ENCODE measurements at regions not wholly inside any gene's neighbourhood (a gene's known extent, or its start where the extent isn't known, plus 50 kb on each side); places are given as distances from the start of the nearest gene placed in this dataset.

GRCh38 chr4:148883435-148883834 lies 441.2 kb upstream of the NR3C2 start (continued):
- TF ChIP-seq, protein P1, sequence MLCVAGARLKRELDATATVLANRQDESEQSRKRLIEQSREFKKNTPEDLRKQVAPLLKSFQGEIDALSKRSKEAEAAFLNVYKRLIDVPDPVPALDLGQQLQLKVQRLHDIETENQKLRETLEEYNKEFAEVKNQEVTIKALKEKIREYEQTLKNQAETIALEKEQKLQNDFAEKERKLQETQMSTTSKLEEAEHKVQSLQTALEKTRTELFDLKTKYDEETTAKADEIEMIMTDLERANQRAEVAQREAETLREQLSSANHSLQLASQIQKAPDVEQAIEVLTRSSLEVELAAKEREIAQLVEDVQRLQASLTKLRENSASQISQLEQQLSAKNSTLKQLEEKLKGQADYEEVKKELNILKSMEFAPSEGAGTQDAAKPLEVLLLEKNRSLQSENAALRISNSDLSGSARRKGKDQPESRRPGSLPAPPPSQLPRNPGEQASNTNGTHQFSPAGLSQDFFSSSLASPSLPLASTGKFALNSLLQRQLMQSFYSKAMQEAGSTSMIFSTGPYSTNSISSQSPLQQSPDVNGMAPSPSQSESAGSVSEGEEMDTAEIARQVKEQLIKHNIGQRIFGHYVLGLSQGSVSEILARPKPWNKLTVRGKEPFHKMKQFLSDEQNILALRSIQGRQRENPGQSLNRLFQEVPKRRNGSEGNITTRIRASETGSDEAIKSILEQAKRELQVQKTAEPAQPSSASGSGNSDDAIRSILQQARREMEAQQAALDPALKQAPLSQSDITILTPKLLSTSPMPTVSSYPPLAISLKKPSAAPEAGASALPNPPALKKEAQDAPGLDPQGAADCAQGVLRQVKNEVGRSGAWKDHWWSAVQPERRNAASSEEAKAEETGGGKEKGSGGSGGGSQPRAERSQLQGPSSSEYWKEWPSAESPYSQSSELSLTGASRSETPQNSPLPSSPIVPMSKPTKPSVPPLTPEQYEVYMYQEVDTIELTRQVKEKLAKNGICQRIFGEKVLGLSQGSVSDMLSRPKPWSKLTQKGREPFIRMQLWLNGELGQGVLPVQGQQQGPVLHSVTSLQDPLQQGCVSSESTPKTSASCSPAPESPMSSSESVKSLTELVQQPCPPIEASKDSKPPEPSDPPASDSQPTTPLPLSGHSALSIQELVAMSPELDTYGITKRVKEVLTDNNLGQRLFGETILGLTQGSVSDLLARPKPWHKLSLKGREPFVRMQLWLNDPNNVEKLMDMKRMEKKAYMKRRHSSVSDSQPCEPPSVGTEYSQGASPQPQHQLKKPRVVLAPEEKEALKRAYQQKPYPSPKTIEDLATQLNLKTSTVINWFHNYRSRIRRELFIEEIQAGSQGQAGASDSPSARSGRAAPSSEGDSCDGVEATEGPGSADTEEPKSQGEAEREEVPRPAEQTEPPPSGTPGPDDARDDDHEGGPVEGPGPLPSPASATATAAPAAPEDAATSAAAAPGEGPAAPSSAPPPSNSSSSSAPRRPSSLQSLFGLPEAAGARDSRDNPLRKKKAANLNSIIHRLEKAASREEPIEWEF (IDR thresholded peaks at IDR 0.05; ENCODE audit: insufficient replicate concordance, low read depth, low read length), result no peak
- no peak for TF ChIP-seq KAT2A (conservative IDR thresholded peaks at IDR 0.05; ENCODE audit: control insufficient read depth, low read depth, low read length)
- no peak for TF ChIP-seq ETV6 (conservative IDR thresholded peaks at IDR 0.05 in 1 of 2, IDR thresholded peaks at IDR 0.05 in 1 of 2; ENCODE audit: borderline replicate concordance in 1 of 2, low read depth in 1 of 2)
- no peak for TF ChIP-seq HCFC1 (IDR thresholded peaks at IDR 0.05; ENCODE audit: low read length)

DNA sequence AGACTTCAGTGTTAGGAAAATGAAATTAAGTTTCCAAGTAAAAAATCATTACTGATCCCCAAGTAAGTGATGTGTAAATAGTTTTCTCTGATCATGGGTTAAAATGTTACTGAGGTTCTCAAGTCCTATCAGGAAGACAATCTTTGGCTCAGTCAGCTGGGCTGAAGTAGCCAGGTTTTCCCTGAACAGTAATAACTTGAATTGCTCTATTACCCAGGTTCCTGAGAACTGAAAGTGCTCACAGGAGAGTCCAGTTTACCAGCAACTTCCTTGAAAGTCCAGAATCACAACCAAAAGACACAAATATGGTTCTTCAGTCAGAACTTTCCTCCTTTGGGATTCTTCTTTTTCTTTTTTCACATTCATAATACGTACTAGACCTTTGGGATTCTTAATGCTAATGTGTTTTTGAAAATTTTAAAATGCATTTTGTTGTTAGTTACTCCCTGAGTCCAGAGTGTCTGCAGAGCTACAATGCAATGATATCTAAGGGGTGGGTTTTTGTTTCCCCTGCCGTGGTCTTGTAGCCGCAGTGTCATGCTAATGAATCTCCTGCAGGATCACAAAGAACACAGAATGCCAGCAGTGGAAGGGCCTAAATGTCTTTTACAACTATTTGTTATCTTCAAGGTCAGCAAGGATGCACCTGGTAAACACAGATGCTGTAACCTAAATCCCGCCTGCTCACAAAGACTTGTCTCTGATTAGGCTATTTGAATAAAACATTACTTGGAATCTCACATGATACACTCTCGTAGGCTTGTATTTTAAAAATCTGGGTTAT lies 439.8 kb upstream of the NR3C2 start:
- in situ Hi-C loops (cut with MboI), result no loop called here
- RAD21 ChIA-PET (ENCODE audit: unreplicated experiment), result no interaction called here

More for the DNA sequence above, 439.8 kb upstream of the NR3C2 start:
- Histone ChIP-seq H3K36me3 (ENCODE audit: control insufficient read depth in 2 of 2, insufficient read depth in 2 of 2, low read length in 1 of 2) (no peaks in the 10 kb centered on the region), H3K4me2 (ENCODE audit: control insufficient read depth, insufficient read depth) (no peak overlapping the region), H2AFZ (ENCODE audit: control insufficient read depth, low read depth, low read length) (no peak overlapping the region), H3K4me3 (no peak overlapping the region), H3K4me1 (ENCODE audit: control insufficient read depth, insufficient read depth, low read length) (no peaks in the 10 kb centered on the region), H3K27ac (ENCODE audit: control insufficient read depth, insufficient read depth) (no peak overlapping the region), H3K9me3 (replicated peaks; ENCODE audit: control insufficient read depth, insufficient read depth, low read length) (no peaks in the 10 kb centered on the region), H3K79me2 (ENCODE audit: control insufficient read depth, insufficient read depth, low read length) (no peaks in the 10 kb centered on the region), H4K20me1 (ENCODE audit: control insufficient read depth, insufficient read depth) (no peaks in the 10 kb centered on the region), H3K9ac (ENCODE audit: control insufficient read depth, insufficient read depth, low read length) (no peak overlapping the region), H3K27me3 (replicated peaks in 1 of 2; ENCODE audit: control insufficient read depth in 2 of 2, insufficient read depth in 2 of 2, low read length in 1 of 2) (no peaks in the 10 kb centered on the region)
- SMC1A ChIA-PET (ENCODE audit: uncharacterized antibody, unreplicated experiment), result no interaction called here
- no peak for DNase-seq (ENCODE audit: low read depth, low spot score)
- POLR2A ChIA-PET, result no interaction called here
- CTCF ChIA-PET, result no interaction called here
- intact Hi-C loops (cut with micrococcal nuclease; ENCODE audit: unreplicated experiment), result no loop called here
- no peak for TF ChIP-seq FOXK2 (IDR thresholded peaks at IDR 0.05)
- no peak for TF ChIP-seq SMAD1 (IDR thresholded peaks at IDR 0.05; ENCODE audit: low read depth, partially characterized antibody)
- BruUV-seq (replicated peaks), result no TSS peak
- ATAC-seq, result no peak
- no peak for FAIRE-seq
- WGBS (ENCODE audit: insufficient coverage, insufficient replicate concordance, low lambda C conversion rate, missing lambda C conversion rate), result 30% methylated on average over 5 of the region's 5 CpGs

All from GM12878 (cell line).